HG03139 (cell line): ENCODE measurements at regions not wholly inside any gene's neighbourhood (a gene's known extent, or its start where the extent isn't known, plus 50 kb on each side); places are given as distances from the start of the nearest gene placed in this dataset.
"Not testable (repeated sequence)": the region's sequence is repeated elsewhere in the genome, so short reads cannot be mapped to it uniquely, and the experiment has no call there.

ENCODE experiments used
- ATAC-seq: cut with Tn5 transposase; IDR thresholded peaks from one replicate; pipeline ENCODE4 v1.9.1; 2021; ENCODE audit not compliant: unreplicated experiment

- ATAC-seq = no peak
These were observed 1096.9 kb upstream of the SEMA6A start for GRCh38 chr5:117671551-117671950.

- ATAC-seq = no peak
These were observed 1092.5 kb upstream of the SEMA6A start for GRCh38 chr5:117667105-117667504.

- ATAC-seq = no peak
These were observed 1090.5 kb upstream of the SEMA6A start for GRCh38 chr5:117665121-117665520.

- ATAC-seq = no peak
These were observed 1087.7 kb upstream of the SEMA6A start for GRCh38 chr5:117662361-117662760.

GRCh38 chr5:117657541-117657940, 1082.9 kb upstream of the SEMA6A start:
- ATAC-seq = no peak

- ATAC-seq = no peak
These were observed 1078.3 kb upstream of the SEMA6A start for GRCh38 chr5:117652958-117653280.

GRCh38 chr5:117652036-117652957, 1077.7 kb upstream of the SEMA6A start:
- ATAC-seq = no peak

GRCh38 chr5:117649821-117650220, 1075.2 kb upstream of the SEMA6A start:
- ATAC-seq = no peak

GRCh38 chr5:117645400-117645799, 1070.8 kb upstream of the SEMA6A start:
- ATAC-seq = no peak

GRCh38 chr5:117638581-117638980, 1064.0 kb upstream of the SEMA6A start:
- no peak for ATAC-seq

GRCh38 chr5:117633093-117633492, 1058.5 kb upstream of the SEMA6A start:
- no peak for ATAC-seq

- no peak for ATAC-seq
These were observed 1049.6 kb upstream of the SEMA6A start for GRCh38 chr5:117624201-117624600.

GRCh38 chr5:117623042-117623805, 1048.6 kb upstream of the SEMA6A start:
- ATAC-seq = no peak

- ATAC-seq = no peak
These were observed 1047.3 kb upstream of the SEMA6A start for GRCh38 chr5:117621921-117622320.

GRCh38 chr5:117615226-117615625, 1040.6 kb upstream of the SEMA6A start:
- no peak for ATAC-seq

- ATAC-seq = no peak
These were observed 1039.8 kb upstream of the SEMA6A start for GRCh38 chr5:117614408-117614807.

- no peak for ATAC-seq
These were observed 1030.2 kb upstream of the SEMA6A start for GRCh38 chr5:117604845-117605244.

GRCh38 chr5:117599811-117600210, 1025.2 kb upstream of the SEMA6A start:
- not testable (repeated sequence) for ATAC-seq

- no peak for ATAC-seq
These were observed 1019.5 kb upstream of the SEMA6A start for GRCh38 chr5:117594166-117594565.

- peak; percentile 85 for ATAC-seq
These were observed 1016.3 kb upstream of the SEMA6A start for GRCh38 chr5:117590944-117591343.

GRCh38 chr5:117588611-117589010, 1014.0 kb upstream of the SEMA6A start:
- ATAC-seq = no peak

GRCh38 chr5:117587111-117587510, 1012.5 kb upstream of the SEMA6A start:
- no peak for ATAC-seq
